GM12865 (cell line): ENCODE measurements at regions not wholly inside any gene's neighbourhood (a gene's known extent, or its start where the extent isn't known, plus 50 kb on each side); places are given as distances from the start of the nearest gene placed in this dataset.

ENCODE experiments used
- DNase-seq: peaks from one replicate; pipeline ENCODE4 v3.0.0; 2010; ENCODE audit warnings: low read depth
- H3K4me3 ChIP-seq: 2 replicates; pipeline ENCODE4 v1.5.1; 2011; ENCODE audit warnings: mild to moderate bottlenecking, low read depth, low read length, control low read depth
- CTCF ChIP-seq: IDR thresholded peaks from 2 replicates; pipeline ENCODE4 v1.5.1; 2011; ENCODE audit warnings: low read length, control low read depth, low read depth, inconsistent platforms; ENCODE audit not compliant: insufficient read depth; ENCODE audit errors: missing control alignments

GRCh38 chr2:9076755-9077154 is 73.3 kb upstream of the MBOAT2 start:
- no peak overlapping the region for H3K4me3 ChIP-seq
- no peak for TF ChIP-seq CTCF
- no peak for DNase-seq

DNA sequence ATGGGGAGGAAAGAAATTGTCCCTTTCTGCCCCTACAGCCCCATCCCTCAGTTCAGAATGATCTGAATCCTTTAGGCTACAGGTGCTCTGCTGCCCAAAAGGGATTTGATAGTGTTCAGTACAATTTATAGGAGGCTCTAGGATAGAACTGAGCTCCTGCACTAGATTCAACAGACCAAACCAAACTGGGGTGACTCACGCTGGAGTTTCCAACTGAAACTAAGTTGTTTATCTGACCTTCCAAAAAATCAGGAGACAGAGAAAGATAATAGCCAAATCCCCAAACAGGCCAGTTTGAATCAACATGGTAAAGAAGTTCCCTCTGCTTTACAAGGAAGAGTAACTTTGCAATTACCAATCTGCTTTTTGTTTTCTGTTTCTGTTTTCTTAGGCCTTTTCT is 72.7 kb upstream of the MBOAT2 start:
- no peak for DNase-seq
- no peak overlapping the region for H3K4me3 ChIP-seq
- TF ChIP-seq CTCF: no peak

DNA sequence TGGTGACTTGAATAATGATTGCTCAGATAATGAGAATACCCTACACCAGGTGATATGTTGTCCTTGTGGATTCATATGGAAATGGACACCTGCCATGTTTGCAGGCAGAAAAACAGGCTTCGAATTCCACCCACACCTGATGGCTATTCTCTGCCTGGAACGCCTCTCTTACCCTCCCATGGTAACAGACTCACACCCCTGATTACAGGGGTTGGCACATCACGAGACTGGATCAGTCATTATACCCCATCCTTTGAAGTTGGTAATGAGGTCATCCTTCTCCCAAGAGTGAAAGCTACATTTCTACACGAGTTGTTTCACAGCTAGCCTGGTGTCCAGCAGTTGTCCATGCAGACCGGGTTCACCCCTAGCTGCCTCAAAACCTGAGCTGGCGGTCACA is 71.4 kb upstream of the MBOAT2 start:
- no peak for DNase-seq
- no peak for TF ChIP-seq CTCF
- H3K4me3 ChIP-seq: no peak overlapping the region

GRCh38 chr2:9071584-9072124 is 68.2 kb upstream of the MBOAT2 start:
- H3K4me3 ChIP-seq: no peak overlapping the region
- DNase-seq: no peak
- TF ChIP-seq CTCF: no peak

GRCh38 chr2:9071032-9071431 is 67.5 kb upstream of the MBOAT2 start:
- no peak overlapping the region for H3K4me3 ChIP-seq
- no peak for TF ChIP-seq CTCF
- DNase-seq: peak; percentile 18

GRCh38 chr2:9069543-9069942 is 66.1 kb upstream of the MBOAT2 start:
- no peak overlapping the region for H3K4me3 ChIP-seq
- TF ChIP-seq CTCF: no peak
- no peak for DNase-seq

DNA sequence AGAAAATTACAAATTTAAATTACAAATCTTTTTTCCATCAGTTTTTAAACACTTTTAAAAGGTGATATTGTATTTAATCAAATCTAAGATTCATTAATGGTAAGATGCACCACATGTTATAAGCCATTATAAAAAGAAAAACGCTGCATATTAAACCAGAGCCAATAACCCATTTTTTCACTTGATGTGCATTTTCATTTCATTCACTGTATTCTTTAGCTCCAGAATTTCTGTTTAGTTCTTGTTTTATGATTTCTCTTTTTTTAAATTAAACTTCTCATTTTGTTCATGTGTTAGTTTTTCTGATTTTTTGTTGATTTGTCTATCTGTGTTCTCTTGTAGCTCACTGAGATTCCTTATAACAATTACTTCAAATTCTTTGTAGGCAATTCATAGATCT is 62.4 kb upstream of the MBOAT2 start:
- DNase-seq: no peak
- TF ChIP-seq CTCF: no peak
- H3K4me3 ChIP-seq: no peak overlapping the region
